HG03159 (cell line): ENCODE measurements at regions not wholly inside any gene's neighbourhood (a gene's known extent, or its start where the extent isn't known, plus 50 kb on each side); places are given as distances from the start of the nearest gene placed in this dataset.
"Not testable (repeated sequence)": the region's sequence is repeated elsewhere in the genome, so short reads cannot be mapped to it uniquely, and the experiment has no call there.

Experiments
- ATAC-seq: cut with Tn5 transposase; IDR thresholded peaks from one replicate; pipeline ENCODE4 v1.9.1; 2021; ENCODE audit warnings: mild to moderate bottlenecking, moderate library complexity; ENCODE audit not compliant: unreplicated experiment

GRCh38 chr14:106459971-106460730, 933.8 kb downstream of the TMEM121 start:
- no peak for ATAC-seq

DNA sequence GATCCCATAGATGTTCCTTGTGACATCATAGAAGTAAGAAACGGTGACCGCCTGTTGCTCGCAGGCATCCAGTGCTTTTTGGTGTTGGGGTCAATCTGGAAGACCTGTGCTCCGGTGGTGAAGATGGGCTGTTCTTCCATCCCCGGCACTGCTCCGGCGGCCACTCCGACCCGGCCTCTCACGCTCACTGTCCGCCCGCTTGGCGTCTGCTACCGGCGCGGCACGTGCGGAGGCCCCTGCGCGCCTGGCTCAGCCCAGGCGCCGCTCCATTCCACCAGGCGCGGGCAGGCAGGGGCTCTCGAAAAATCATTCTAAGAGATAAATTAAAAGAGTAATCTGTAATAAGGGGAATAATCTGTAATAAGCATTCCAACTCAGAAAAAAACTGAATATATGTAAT, 934.5 kb downstream of the TMEM121 start:
- ATAC-seq = no peak

GRCh38 chr14:106466483-106466882, 940.1 kb downstream of the TMEM121 start:
- ATAC-seq = not testable (repeated sequence)

DNA sequence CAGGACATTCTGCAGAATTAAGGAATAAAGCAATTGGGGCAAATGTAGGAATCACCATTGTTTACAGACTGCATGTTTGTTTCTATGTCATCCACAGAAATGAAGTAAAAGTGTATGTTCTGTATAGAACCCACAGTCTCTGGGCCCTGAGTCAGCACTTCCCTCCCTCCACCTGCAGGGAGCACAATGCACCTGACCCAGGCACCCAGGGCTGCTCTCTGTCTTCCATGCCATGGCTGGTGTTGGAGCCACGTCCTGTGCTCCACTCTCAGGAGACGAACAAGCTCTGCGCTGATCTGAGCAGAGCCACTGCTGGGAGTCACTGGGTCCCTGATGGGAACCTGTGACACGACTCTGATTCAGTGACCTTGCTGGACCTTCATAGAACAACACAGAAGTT, 942.5 kb downstream of the TMEM121 start:
- ATAC-seq = not testable (repeated sequence)

DNA sequence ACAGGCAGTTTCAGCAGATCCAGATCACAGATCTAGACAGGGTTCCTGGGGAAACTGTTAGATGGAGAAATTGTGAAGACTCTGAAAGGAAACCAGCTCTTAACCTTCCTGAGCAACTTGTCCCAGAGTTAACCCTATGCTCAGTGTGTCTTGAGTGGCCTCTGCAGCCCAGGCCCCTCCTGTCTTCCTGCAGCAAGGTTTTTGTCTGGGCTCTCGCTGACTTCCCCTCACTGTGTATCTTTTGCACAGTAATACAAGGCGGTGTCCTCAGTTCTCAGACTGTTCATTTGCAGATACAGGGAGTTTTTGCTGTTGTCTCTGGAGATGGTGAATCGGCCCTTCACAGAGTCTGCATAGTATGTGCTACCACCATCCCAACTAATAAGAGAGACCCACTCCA, 943.6 kb downstream of the TMEM121 start:
- not testable (repeated sequence) for ATAC-seq

GRCh38 chr14:106474261-106475028, 948.1 kb downstream of the TMEM121 start:
- ATAC-seq = not testable (repeated sequence)

- ATAC-seq = not testable (repeated sequence)
Measured at GRCh38 chr14:106475214-106475613, 948.8 kb downstream of the TMEM121 start.

DNA sequence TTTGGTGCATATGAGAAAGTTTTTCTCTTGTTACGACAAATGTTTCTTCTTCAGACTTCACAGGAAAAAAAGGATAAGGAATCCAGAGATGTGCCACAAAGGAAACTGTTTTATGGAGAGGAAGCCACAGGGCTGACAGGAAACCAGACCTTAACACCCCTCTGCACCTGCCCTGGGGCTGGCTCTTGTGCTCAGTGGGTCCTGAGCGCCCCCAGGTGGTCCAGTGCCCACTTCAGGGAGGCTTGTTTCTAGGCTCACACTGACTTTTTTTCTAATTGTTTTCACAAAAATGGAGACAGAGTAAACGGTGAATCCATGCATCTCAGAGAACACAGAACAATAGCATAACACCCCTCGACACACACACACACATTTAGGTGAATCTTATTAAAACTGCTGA, 951.2 kb downstream of the TMEM121 start:
- ATAC-seq = not testable (repeated sequence)

GRCh38 chr14:106480287-106480686, 953.9 kb downstream of the TMEM121 start:
- ATAC-seq = not testable (repeated sequence)

- ATAC-seq = not testable (repeated sequence)
Measured at GRCh38 chr14:106482213-106482612, 955.8 kb downstream of the TMEM121 start.

DNA sequence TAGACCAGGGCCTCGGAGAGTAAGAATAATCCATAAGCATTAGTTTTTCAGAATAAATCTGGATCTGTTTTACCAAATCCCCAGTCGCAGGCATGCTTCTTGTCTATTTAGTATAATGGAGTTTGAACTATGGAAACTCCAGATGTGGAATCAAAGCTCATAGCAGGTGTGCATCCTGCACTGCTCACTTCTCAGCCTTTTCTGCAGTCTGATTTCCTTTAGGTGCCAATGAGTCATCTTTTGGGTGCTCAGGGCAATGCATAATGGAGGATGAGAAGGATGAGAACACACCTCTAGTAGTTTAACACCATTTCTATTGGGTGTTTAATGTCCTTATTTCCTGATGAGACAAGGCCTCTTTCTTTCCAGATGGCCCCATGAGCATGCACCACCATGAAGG, 961.2 kb downstream of the TMEM121 start:
- ATAC-seq = no peak

DNA sequence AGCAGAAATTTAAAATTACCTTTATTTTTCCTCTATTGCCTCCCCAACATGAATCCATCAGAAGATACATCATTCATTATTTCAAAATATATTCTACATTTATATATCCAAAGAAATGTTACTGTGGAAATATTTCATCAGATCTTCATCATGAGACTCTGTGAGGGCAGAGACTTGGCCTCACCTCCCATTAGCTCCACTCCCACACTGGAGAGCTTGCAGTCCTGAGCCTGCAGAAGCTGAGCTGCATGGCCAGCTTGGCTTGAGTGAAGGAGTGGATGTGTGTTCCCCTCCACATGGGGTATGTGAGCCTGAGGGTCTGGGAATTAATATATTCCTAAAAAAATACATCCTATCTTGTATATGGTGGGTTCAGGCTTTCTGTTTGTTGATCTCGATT, 961.9 kb downstream of the TMEM121 start:
- ATAC-seq = no peak

GRCh38 chr14:106489112-106489881, 962.9 kb downstream of the TMEM121 start:
- ATAC-seq = no peak

DNA sequence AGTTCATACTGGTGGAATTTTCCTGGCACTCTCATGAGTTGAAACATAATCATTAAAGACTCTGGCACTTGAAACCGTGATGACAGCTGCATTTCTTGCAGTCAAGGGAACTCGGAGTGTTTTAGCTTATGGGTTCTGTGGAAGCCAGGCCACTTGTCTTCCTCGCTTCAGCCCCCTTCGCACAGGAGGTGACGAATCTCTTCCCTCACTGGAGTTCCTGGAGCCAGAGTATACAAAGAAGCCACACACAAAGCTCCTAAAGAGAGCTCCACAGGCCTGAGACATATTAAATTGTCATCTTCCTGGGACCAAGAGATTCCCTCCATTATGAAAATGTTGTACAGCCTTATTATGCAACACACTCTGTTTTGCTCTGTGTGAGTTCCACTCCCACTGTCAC, 964.1 kb downstream of the TMEM121 start:
- ATAC-seq = no peak

- ATAC-seq = no peak
Measured at GRCh38 chr14:106491851-106492250, 965.5 kb downstream of the TMEM121 start.

DNA sequence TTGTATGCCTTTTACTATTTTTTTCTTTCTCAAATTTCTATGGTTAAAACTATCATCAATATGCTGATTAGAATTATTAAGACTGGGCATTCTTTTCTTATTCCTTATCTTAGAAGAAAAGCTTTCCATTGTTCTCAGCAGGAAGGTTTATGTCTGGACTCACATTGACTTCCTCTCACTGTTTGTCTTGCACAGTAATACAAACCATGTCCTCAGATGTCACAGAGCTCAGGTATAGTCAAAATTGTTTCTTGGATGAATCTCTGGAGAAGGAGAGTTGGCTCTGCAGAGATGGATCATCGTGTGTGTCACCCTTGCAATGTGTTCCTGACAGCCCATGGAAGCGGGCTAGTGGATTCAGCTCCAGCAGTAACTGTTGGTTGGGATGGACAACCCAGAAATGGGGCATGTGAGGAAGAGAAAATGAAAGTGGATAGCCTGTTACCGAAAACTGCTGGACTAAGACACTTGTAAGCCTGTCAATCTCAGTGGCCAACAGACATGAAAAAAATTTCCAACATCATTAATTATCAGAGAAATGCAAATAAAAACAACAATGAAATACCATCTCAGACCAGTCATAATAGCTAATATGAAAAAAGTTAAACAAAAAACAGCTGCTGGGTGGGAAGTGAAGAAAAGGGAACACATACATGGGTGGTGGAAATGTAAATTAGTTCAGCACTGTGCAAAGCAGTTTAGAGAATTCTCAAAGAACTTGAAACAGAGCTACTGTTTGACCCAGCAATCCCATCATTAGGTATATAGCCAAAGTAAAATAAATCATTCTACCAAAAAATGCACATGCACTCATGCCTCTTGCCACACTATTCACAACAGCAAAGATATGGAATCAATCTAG, 967.8 kb downstream of the TMEM121 start:
- no peak for ATAC-seq

DNA sequence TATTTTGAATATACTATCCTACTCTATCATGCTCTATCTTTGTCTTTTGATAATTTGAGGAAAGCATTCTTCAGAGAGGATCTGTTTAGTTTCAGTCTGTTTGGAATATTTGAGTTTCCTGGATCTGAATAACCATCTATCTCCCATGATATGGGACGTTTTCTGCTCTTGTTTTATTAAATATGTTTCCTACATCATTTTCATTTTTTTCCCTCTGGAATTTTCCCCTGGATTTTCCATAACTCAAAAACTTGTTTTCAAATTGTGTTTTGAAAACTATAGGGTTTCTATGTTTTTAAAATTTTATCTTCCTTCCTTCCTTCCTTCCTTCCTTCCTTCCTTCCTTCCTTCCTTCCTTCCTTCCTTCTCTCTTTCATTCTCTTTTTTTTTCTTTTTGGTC, 974.2 kb downstream of the TMEM121 start:
- ATAC-seq = no peak

DNA sequence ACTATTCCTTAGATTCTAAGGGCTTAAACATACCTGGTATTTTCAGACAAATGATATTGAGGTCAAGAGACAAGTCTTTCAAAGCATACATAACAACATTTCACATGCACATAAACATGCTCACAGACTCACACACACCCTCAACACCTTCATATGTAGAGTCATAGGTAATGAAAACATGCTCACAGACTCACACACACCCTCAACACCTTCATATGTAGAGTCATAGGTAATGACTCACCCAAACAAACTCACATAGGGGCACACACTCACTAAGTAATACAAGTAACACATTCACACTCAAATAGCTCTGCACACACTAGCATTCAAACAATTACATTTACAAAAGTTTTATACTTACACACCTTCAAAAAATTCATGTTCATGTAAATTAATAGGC, 975.5 kb downstream of the TMEM121 start:
- ATAC-seq = no peak

DNA sequence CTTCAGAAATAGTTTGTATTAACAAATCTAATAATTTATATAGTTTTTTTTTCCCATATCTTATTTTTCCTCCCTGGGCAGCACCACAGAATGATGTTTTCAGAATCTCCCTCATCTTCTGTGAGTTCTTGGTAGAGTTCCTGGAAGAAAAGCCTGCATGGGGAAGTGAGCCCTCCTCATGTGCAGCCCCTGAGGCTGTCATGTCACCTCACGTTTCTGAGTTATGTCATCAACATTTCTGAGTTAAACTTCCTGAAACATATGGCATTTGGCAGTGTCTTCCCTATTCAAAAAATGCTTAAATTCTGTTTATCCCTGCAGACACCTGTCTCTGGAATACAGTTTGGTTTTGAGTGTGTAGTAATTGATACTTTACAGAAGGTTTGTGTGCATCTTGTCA, 979.0 kb downstream of the TMEM121 start:
- no peak for ATAC-seq

- no peak for ATAC-seq
Measured at GRCh38 chr14:106506881-106507305, 980.5 kb downstream of the TMEM121 start.
